HG03520 (cell line): ENCODE measurements at regions not wholly inside any gene's neighbourhood (a gene's known extent, or its start where the extent isn't known, plus 50 kb on each side); places are given as distances from the start of the nearest gene placed in this dataset.
"Not testable (repeated sequence)": the region's sequence is repeated elsewhere in the genome, so short reads cannot be mapped to it uniquely, and the experiment has no call there.

ENCODE experiments used
- ATAC-seq: cut with Tn5 transposase; IDR thresholded peaks from one replicate; pipeline ENCODE4 v1.9.1; 2021; ENCODE audit warnings: mild to moderate bottlenecking, moderate library complexity; ENCODE audit not compliant: unreplicated experiment

- ATAC-seq: no peak
Measured at GRCh38 chr7:86209036-86209435, 434.7 kb upstream of the GRM3 start.

- ATAC-seq: no peak
Measured at GRCh38 chr7:86207740-86208139, 436.0 kb upstream of the GRM3 start.

GRCh38 chr7:86202833-86203232 lies 440.9 kb upstream of the GRM3 start:
- ATAC-seq: no peak

- no peak for ATAC-seq
Measured at GRCh38 chr7:86201767-86202166, 441.9 kb upstream of the GRM3 start.

GRCh38 chr7:86199881-86200614 lies 443.7 kb upstream of the GRM3 start:
- no peak for ATAC-seq

GRCh38 chr7:86190351-86190750 lies 453.4 kb upstream of the GRM3 start:
- no peak for ATAC-seq

GRCh38 chr7:86181474-86181873 lies 462.2 kb upstream of the GRM3 start:
- ATAC-seq: no peak

GRCh38 chr7:86164827-86165226 lies 478.9 kb upstream of the GRM3 start:
- ATAC-seq: no peak

GRCh38 chr7:86158111-86158510 lies 485.6 kb upstream of the GRM3 start:
- ATAC-seq: no peak

- ATAC-seq: no peak
Measured at GRCh38 chr7:86155623-86156022, 488.1 kb upstream of the GRM3 start.

GRCh38 chr7:86152926-86153325 lies 490.8 kb upstream of the GRM3 start:
- ATAC-seq: no peak

GRCh38 chr7:86149024-86149665 lies 494.6 kb upstream of the GRM3 start:
- ATAC-seq: no peak

- no peak for ATAC-seq
Measured at GRCh38 chr7:86148501-86148900, 495.2 kb upstream of the GRM3 start.

- ATAC-seq: no peak
Measured at GRCh38 chr7:86137343-86137742, 506.4 kb upstream of the GRM3 start.

- ATAC-seq: no peak
Measured at GRCh38 chr7:86130268-86130667, 513.4 kb upstream of the GRM3 start.

GRCh38 chr7:86123476-86123875 lies 520.2 kb upstream of the GRM3 start:
- no peak for ATAC-seq

GRCh38 chr7:86094166-86094669 lies 549.5 kb upstream of the GRM3 start:
- no peak for ATAC-seq

- ATAC-seq: no peak
Measured at GRCh38 chr7:86091369-86091768, 552.3 kb upstream of the GRM3 start.

- ATAC-seq: no peak
Measured at GRCh38 chr7:86089455-86089854, 554.3 kb upstream of the GRM3 start.

GRCh38 chr7:86064572-86064971 lies 579.1 kb upstream of the GRM3 start:
- not testable (repeated sequence) for ATAC-seq

- no peak for ATAC-seq
Measured at GRCh38 chr7:86058649-86059048, 585.1 kb upstream of the GRM3 start.

GRCh38 chr7:86050918-86051317 lies 592.8 kb upstream of the GRM3 start:
- ATAC-seq: no peak
